HL-60 (cell line): ENCODE measurements at regions not wholly inside any gene's neighbourhood (a gene's known extent, or its start where the extent isn't known, plus 50 kb on each side); places are given as distances from the start of the nearest gene placed in this dataset.

Source experiments
- DNase-seq, 2 experiments: peaks; one replicate each; pipeline ENCODE4 v3.0.0-alpha.2; 2010 to 2020; ENCODE audit warnings: low read depth in 1 of 2, low spot score in 1 of 2
- H3K27ac ChIP-seq: fragments of 250-450 bp; sonication (Bioruptor Pico); replicated peaks from 2 replicates; pipeline ENCODE4 v1.5.1; 2020; ENCODE audit warnings: mild to moderate bottlenecking, moderate library complexity
- H3K27me3 ChIP-seq: fragments of 250-450 bp; sonication (Bioruptor Pico); 2 replicates; pipeline ENCODE4 v1.5.1; 2021; ENCODE audit warnings: mild to moderate bottlenecking, moderate library complexity; ENCODE audit not compliant: insufficient read depth, poor library complexity, severe bottlenecking
- H3K4me3 ChIP-seq: replicated peaks from 2 replicates; pipeline ENCODE4 v1.5.1; 2011; ENCODE audit warnings: mild to moderate bottlenecking, control low read depth, low read length; ENCODE audit not compliant: insufficient read depth
- CTCF ChIP-seq: IDR thresholded peaks from one replicate; pipeline ENCODE4 v1.5.1; 2011; ENCODE audit warnings: low read length, control low read depth, inconsistent platforms; ENCODE audit not compliant: insufficient read depth
- GABPA ChIP-seq: IDR thresholded peaks from 2 replicates; pipeline ENCODE4 v1.6.1; 2012; ENCODE audit warnings: low read depth
- POLR2AphosphoS5 ChIP-seq: IDR thresholded peaks from 2 replicates; pipeline ENCODE4 v1.6.1; 2012; ENCODE audit warnings: low read depth
- REST ChIP-seq: IDR thresholded peaks from 2 replicates; pipeline ENCODE4 v1.6.1; 2012; ENCODE audit warnings: low read depth; ENCODE audit not compliant: insufficient replicate concordance
- SPI1 ChIP-seq: IDR thresholded peaks from 2 replicates; pipeline ENCODE4 v1.6.1; 2012; ENCODE audit warnings: low read depth, mild to moderate bottlenecking, borderline replicate concordance

- no peak for TF ChIP-seq REST
- TF ChIP-seq GABPA, result no peak
- no peak for TF ChIP-seq SPI1
- no peak for TF ChIP-seq CTCF
- TF ChIP-seq POLR2AphosphoS5, result no peak
- no peaks in the 10 kb centered on the region for H3K27me3 ChIP-seq
Observed at GRCh38 chr14:94882401-94882800, 112.5 kb upstream of the GSC start.

GRCh38 chr14:94880876-94881275 is 111.0 kb upstream of the GSC start:
- Histone ChIP-seq H3K27ac (no peak overlapping the region), H3K27me3 (no peaks in the 10 kb centered on the region), H3K4me3 (no peak overlapping the region)
- TF ChIP-seq SPI1 (no peak), CTCF (no peak), REST (no peak), POLR2AphosphoS5 (no peak), GABPA (no peak)
- no peak for DNase-seq

More at GRCh38 chr14:94882401-94882800, 112.5 kb upstream of the GSC start:
- no peak for DNase-seq
- Histone ChIP-seq H3K4me3 (no peak overlapping the region), H3K27ac (no peak overlapping the region)

- no peak for DNase-seq
- H3K4me3 ChIP-seq, result no peak overlapping the region
- no peak overlapping the region for H3K27ac ChIP-seq
- TF ChIP-seq POLR2AphosphoS5 (no peak), SPI1 (no peak), CTCF (no peak), GABPA (no peak)
- no peaks in the 10 kb centered on the region for H3K27me3 ChIP-seq
Observed at GRCh38 chr14:94880106-94880505, 110.2 kb upstream of the GSC start.

- Histone ChIP-seq H3K4me3 (no peak overlapping the region), H3K27me3 (no peaks in the 10 kb centered on the region), H3K27ac (no peak overlapping the region)
- TF ChIP-seq GABPA, result no peak
- no peak for TF ChIP-seq REST
- TF ChIP-seq SPI1, result no peak
- TF ChIP-seq POLR2AphosphoS5, result no peak
- no peak for TF ChIP-seq CTCF
- DNase-seq, result no peak
Observed at GRCh38 chr14:94879537-94879936, 109.6 kb upstream of the GSC start.
